Esophagus squamous epithelium (tissue), 5 donors: ENCODE measurements at regions not wholly inside any gene's neighbourhood (a gene's known extent, or its start where the extent isn't known, plus 50 kb on each side); places are given as distances from the start of the nearest gene placed in this dataset.

Source experiments
- DNase-seq: peaks from one replicate; lab custom pipeline; 2025; lab: John Stamatoyannopoulos, UW
- H3K27ac ChIP-seq, 4 donors: fragments of 200-600 bp; sonication (generic); one replicate each; pipeline ENCODE4 v1.5.1; 2016 to 2019; ENCODE audit warnings: mild to moderate bottlenecking in 1 of 4
- H3K27me3 ChIP-seq, 4 donors: fragments of 200-600 bp; sonication (generic); 1 replicate in 3 of 4; 2 replicates in 1 of 4; pipeline versions ENCODE4 v1.5.1 to v1.6.0; 2017 to 2021; ENCODE audit warnings: antibody characterized with exemption in 1 of 4
- H3K36me3 ChIP-seq, 3 donors: fragments of 200-600 bp; sonication (generic); one replicate each; pipeline ENCODE4 v1.5.1; 2016 to 2019
- H3K4me1 ChIP-seq, 3 donors: fragments of 200-600 bp; sonication (generic); one replicate each; pipeline ENCODE4 v1.5.1; 2017 to 2019
- H3K4me3 ChIP-seq, 4 donors: fragments of 200-600 bp; sonication (generic); 1 replicate in 3 of 4; 2 replicates in 1 of 4; pipeline ENCODE4 v1.5.1; 2016 to 2019; ENCODE audit warnings: mild to moderate bottlenecking in 2 of 4, moderate library complexity in 1 of 4
- H3K9me3 ChIP-seq, 3 donors: fragments of 200-600 bp; sonication (generic); one replicate each; pipeline ENCODE4 v1.5.1; 2016 to 2019
- CTCF ChIP-seq, 6 experiments: fragments of 450-650 bp in 4 of 6; fragments of 200-600 bp in 2 of 6; sonication (generic) in 2 of 6; IDR thresholded peaks; one replicate each; pipeline ENCODE4 v1.5.1; 2016 to 2019; ENCODE audit warnings: antibody characterized with exemption in 6 of 6, mild to moderate bottlenecking in 4 of 6, moderate library complexity in 4 of 6
- POLR2A ChIP-seq, 4 donors: fragments of 450-650 bp; IDR thresholded peaks; one replicate each; pipeline ENCODE4 v1.6.1; 2017; ENCODE audit warnings: antibody characterized with exemption in 4 of 4, mild to moderate bottlenecking in 4 of 4, moderate library complexity in 3 of 4
- WGBS, 2 donors: methylation state at CpG; one replicate each; pipeline ENCODE4 v1.1.5; 2018; 5-methylcytosine and 5-hydroxymethylcytosine counted together
- intact Hi-C: fragments of 100-400 bp; cut with DNase I; formaldehyde crosslinking; loops from one replicate; pipeline ENCODE4 v1.15.0; 2022
- donor health status: DM: yes; HTN: yes; CAD: no.

GRCh38 chr20:57103146-57103800 lies 163.2 kb downstream of the BMP7 start:
- no peaks in the 10 kb centered on the region for H3K36me3 ChIP-seq
- H3K27ac ChIP-seq: no peak overlapping the region
- H3K4me1 ChIP-seq: no peaks in the 10 kb centered on the region
- 38 to 44% methylated on average over 9 to 10 of the region's 11 CpGs for WGBS, 2 donors
- TF ChIP-seq POLR2A (IDR thresholded peaks at IDR 0.05) (no peak), CTCF (IDR thresholded peaks at IDR 0.05) (no peak)
- intact Hi-C loops: no loop called here
- H3K9me3 ChIP-seq: no peaks in the 10 kb centered on the region
- no peak overlapping the region for H3K4me3 ChIP-seq
- H3K27me3 ChIP-seq: peaks cover 0 to 42% (median 0%) of the 10 kb centered on the region in 4 donors
- DNase-seq: no peak

GRCh38 chr20:57104113-57104512 lies 162.3 kb downstream of the BMP7 start:
- H3K27ac ChIP-seq: no peak overlapping the region
- DNase-seq: no peak
- H3K4me3 ChIP-seq: no peak overlapping the region
- WGBS, 2 donors: 68 to 71% methylated on average over 10 to 11 of the region's 11 CpGs
- TF ChIP-seq POLR2A (IDR thresholded peaks at IDR 0.05) (no peak), CTCF (IDR thresholded peaks at IDR 0.05) (no peak)
- H3K9me3 ChIP-seq: no peaks in the 10 kb centered on the region
- H3K4me1 ChIP-seq: peaks cover 0 to 5% (median 3%) of the 10 kb centered on the region in 3 donors
- H3K36me3 ChIP-seq: no peaks in the 10 kb centered on the region
- intact Hi-C loops: no loop called here
- H3K27me3 ChIP-seq: peaks cover 0 to 47% (median 0%) of the 10 kb centered on the region in 4 donors

- no peaks in the 10 kb centered on the region for H3K36me3 ChIP-seq
- no peak for DNase-seq
- H3K9me3 ChIP-seq: no peaks in the 10 kb centered on the region
- peaks cover 0 to 11% (median 3%) of the 10 kb centered on the region in 3 donors for H3K4me1 ChIP-seq
- H3K27me3 ChIP-seq: peaks cover 0 to 47% (median 0%) of the 10 kb centered on the region in 4 donors
- TF ChIP-seq POLR2A (IDR thresholded peaks at IDR 0.05) (no peak), CTCF (IDR thresholded peaks at IDR 0.05) (no peak)
- 50 to 57% methylated on average over 9 to 11 of the region's 13 CpGs for WGBS, 2 donors
- no peak overlapping the region for H3K4me3 ChIP-seq
- intact Hi-C loops: no loop called here
- H3K27ac ChIP-seq: no peak overlapping the region
Observed at GRCh38 chr20:57104651-57105204, 161.7 kb downstream of the BMP7 start.

- H3K4me3 ChIP-seq: no peak overlapping the region
- 86 to 87% methylated on average over 8 to 12 of the region's 12 CpGs for WGBS, 2 donors
- DNase-seq: no peak
- H3K36me3 ChIP-seq: no peaks in the 10 kb centered on the region
- intact Hi-C loops: no loop called here
- H3K27me3 ChIP-seq: peaks cover 0 to 37% (median 0%) of the 10 kb centered on the region in 4 donors
- H3K4me1 ChIP-seq: peaks cover 0 to 12% (median 3%) of the 10 kb centered on the region in 3 donors
- no peak overlapping the region for H3K27ac ChIP-seq
- TF ChIP-seq POLR2A (IDR thresholded peaks at IDR 0.05) (no peak), CTCF (IDR thresholded peaks at IDR 0.05) (no peak)
- no peaks in the 10 kb centered on the region for H3K9me3 ChIP-seq
Observed at GRCh38 chr20:57106030-57106682, 160.3 kb downstream of the BMP7 start.

- intact Hi-C loops: no loop called here
- TF ChIP-seq CTCF (IDR thresholded peaks at IDR 0.05): no peak
- no peak for TF ChIP-seq POLR2A (IDR thresholded peaks at IDR 0.05)
- 26 to 52% methylated on average over 3 to 4 of the region's 4 CpGs for whole genome bisulfite sequencing, 2 donors
Observed at GRCh38 chr20:57106692-57107091, 159.7 kb downstream of the BMP7 start.

More at GRCh38 chr20:57106692-57107091, 159.7 kb downstream of the BMP7 start:
- Histone ChIP-seq H3K4me3 (no peak overlapping the region), H3K27me3 (peaks cover 0 to 37% (median 0%) of the 10 kb centered on the region in 4 donors), H3K9me3 (no peaks in the 10 kb centered on the region), H3K4me1 (peaks cover 0 to 12% (median 3%) of the 10 kb centered on the region in 3 donors), H3K36me3 (no peaks in the 10 kb centered on the region), H3K27ac (no peak overlapping the region)
- DNase-seq: no peak
